K562 (cell line): ENCODE measurements at regions not wholly inside any gene's neighbourhood (a gene's known extent, or its start where the extent isn't known, plus 50 kb on each side); places are given as distances from the start of the nearest gene placed in this dataset.

Source experiments
- ATAC-seq: fragments of 200-7000 bp; cut with Tn5 transposase; 3 replicates; pipeline ENCODE4 v1.9.1; 2020; ENCODE audit warnings: moderate library complexity
- BruUV-seq: library from RNA; stranded (reverse); fragments of 400-500 nt; replicated peaks from 2 replicates; lab custom pipeline; 2021; lab: Mats Ljungman, UMichigan
- CTCF ChIA-PET: fragments of 300-600 bp; formaldehyde crosslinking; extraction: SDS; loops from one replicate; lab custom pipeline; 2021; ENCODE audit warnings: low intra/inter-chr PET ratio; lab: Yijun Ruan, JAX
- POLR2A ChIA-PET: fragments of 300-600, 350-650 bp; sonication (Branson Sonifier 250); formaldehyde crosslinking; extraction: SDS; loops from one replicate; lab custom pipeline; 2021; ENCODE audit warnings: antibody characterized with exemption, inconsistent platforms; lab: Yijun Ruan, JAX
- DNase-seq, 4 experiments: peaks; one replicate each; pipeline versions ENCODE4 v3.0.0 to v3.0.0-alpha.2; 2011 to 2018; ENCODE audit warnings: low spot score in 3 of 4, mixed read lengths in 3 of 4; ENCODE audit errors: extremely low read depth in 1 of 4
- FAIRE-seq: peaks from 2 replicates; lab custom pipeline; 2011; peaks lifted over from hg19 to GRCh38; lab: Jason Lieb, UNC
- H2AFZ ChIP-seq: 2 replicates; pipeline ENCODE4 v1.6.0; 2011; ENCODE audit warnings: low read depth, low read length, control low read depth, inconsistent platforms
- H3K27ac ChIP-seq: fragments of 200-600 bp; 3 replicates; pipeline ENCODE4 v1.8.0; 2011; ENCODE audit warnings: low read depth, mild to moderate bottlenecking, control low read depth, inconsistent platforms, low read length, moderate library complexity, mixed read lengths; ENCODE audit errors: extremely low read depth
- H3K27me3 ChIP-seq, 2 experiments: fragments of 300-600 bp in 1 of 2; 2 replicates in 1 of 2; 3 replicates in 1 of 2; pipeline versions ENCODE4 v1.6.0 to v1.8.0; 2011; ENCODE audit warnings: inconsistent platforms in 2 of 2, low read length in 2 of 2, mild to moderate bottlenecking in 1 of 2, mixed read lengths in 1 of 2, moderate library complexity in 1 of 2; ENCODE audit not compliant: control insufficient read depth in 2 of 2, insufficient read depth in 2 of 2
- H3K36me3 ChIP-seq: fragments of 300-600 bp; 3 replicates; pipeline ENCODE4 v1.8.0; 2011; ENCODE audit warnings: mild to moderate bottlenecking, low read length, inconsistent platforms; ENCODE audit not compliant: control insufficient read depth, insufficient read depth
- H3K4me1 ChIP-seq, 2 experiments: fragments of 200-600 bp in 1 of 2; replicated peaks in 1 of 2; 2 replicates in 1 of 2; 3 replicates in 1 of 2; pipeline versions ENCODE4 v1.5.1 to v1.8.0; 2011; ENCODE audit warnings: inconsistent platforms in 2 of 2, low read length in 2 of 2, mild to moderate bottlenecking in 1 of 2, mixed read lengths in 1 of 2, moderate library complexity in 1 of 2; ENCODE audit not compliant: control insufficient read depth in 2 of 2, insufficient read depth in 2 of 2
- H3K4me2 ChIP-seq: 2 replicates; pipeline ENCODE4 v1.6.1; 2011; ENCODE audit warnings: low read length, control low read depth, inconsistent platforms, mixed read lengths; ENCODE audit not compliant: insufficient read depth
- H3K4me3 ChIP-seq: fragments of 200-600 bp; sonication (generic), shearing (Covaris generic); 2 replicates; pipeline ENCODE4 v1.5.1; 2016; ENCODE audit warnings: control low read depth, inconsistent platforms
- H3K79me2 ChIP-seq: fragments of 200-600 bp; 3 replicates; pipeline ENCODE4 v1.8.0; 2011; ENCODE audit warnings: low read length, inconsistent platforms; ENCODE audit not compliant: control insufficient read depth, insufficient read depth
- H3K9ac ChIP-seq, 2 experiments: 2 replicates each; pipeline versions ENCODE4 v1.6.0 to v1.6.1; 2011; ENCODE audit warnings: low read depth in 2 of 2, low read length in 2 of 2, control low read depth in 1 of 2, inconsistent platforms in 1 of 2, mild to moderate bottlenecking in 1 of 2, mixed read lengths in 1 of 2; ENCODE audit not compliant: insufficient read depth in 1 of 2
- H3K9me1 ChIP-seq: one replicate; pipeline ENCODE4 v1.6.0; 2011; ENCODE audit warnings: inconsistent platforms, mild to moderate bottlenecking, low read length, moderate library complexity; ENCODE audit not compliant: control insufficient read depth, insufficient read depth
- H3K9me3 ChIP-seq: replicated peaks from 2 replicates; pipeline ENCODE4 v1.5.1; 2011; ENCODE audit warnings: low read depth, low read length, inconsistent platforms; ENCODE audit not compliant: control insufficient read depth, insufficient read depth
- H4K20me1 ChIP-seq: replicated peaks from 2 replicates; pipeline ENCODE4 v1.6.1; 2011; ENCODE audit warnings: low read length, inconsistent platforms, mixed read lengths; ENCODE audit not compliant: control insufficient read depth, insufficient read depth
- DPF2 ChIP-seq: fragments of 450-650 bp; IDR thresholded peaks from 2 replicates; pipeline ENCODE4 v1.6.1; 2016
- E2F4 ChIP-seq: sonication (generic); formaldehyde crosslinking; IDR thresholded peaks from 2 replicates; pipeline ENCODE4 v1.8.0; 2022; ENCODE audit warnings: mild to moderate bottlenecking, low read depth, missing genetic modification reagents
- ELF1 ChIP-seq: fragments of 200-800 bp; sonication (Bioruptor generic); IDR thresholded peaks from 2 replicates; pipeline ENCODE4 v1.6.1; 2016; ENCODE audit warnings: missing genetic modification characterization, missing compliant biosample characterization
- MAFG ChIP-seq: fragments of 450-650 bp; conservative IDR thresholded peaks from 2 replicates; pipeline ENCODE4 v1.6.1; 2016; ENCODE audit warnings: missing genetic modification characterization, missing compliant biosample characterization
- MAZ ChIP-seq, 2 experiments: fragments of 450-650 bp in 1 of 2; sonication (generic) in 1 of 2; formaldehyde crosslinking; IDR thresholded peaks in 1 of 2; conservative IDR thresholded peaks in 1 of 2; 2 replicates each; pipeline versions ENCODE4 v1.4.0 to v1.5.0; 2020; ENCODE audit warnings: mild to moderate bottlenecking in 1 of 2, missing genetic modification reagents in 1 of 2
- MCM5 ChIP-seq: fragments of 450-650 bp; IDR thresholded peaks from 2 replicates; pipeline ENCODE4 v1.6.1; 2016; ENCODE audit warnings: low read depth
- NFRKB ChIP-seq: fragments of 450-650 bp; IDR thresholded peaks from 2 replicates; pipeline ENCODE4 v1.6.1; 2016; ENCODE audit warnings: low read depth
- NR2C1 ChIP-seq, 2 experiments: fragments of 450-650 bp; IDR thresholded peaks; 2 replicates each; pipeline ENCODE4 v1.6.1; 2017; ENCODE audit warnings: mild to moderate bottlenecking in 2 of 2, antibody characterized with exemption in 1 of 2, inconsistent platforms in 1 of 2, missing compliant biosample characterization in 1 of 2, missing genetic modification characterization in 1 of 2
- POLR3G ChIP-seq: IDR thresholded peaks from 2 replicates; pipeline ENCODE4 v1.6.1; 2011; ENCODE audit not compliant: insufficient read length, insufficient replicate concordance; ENCODE audit errors: extremely low read depth
- SLC30A9 ChIP-seq: fragments of 250-450 bp; sonication (Bioruptor Pico); IDR thresholded peaks from 2 replicates; pipeline ENCODE4 v1.8.0; 2022; ENCODE audit warnings: mild to moderate bottlenecking, moderate library complexity
- SNIP1 ChIP-seq: fragments of 450-650 bp; IDR thresholded peaks from 2 replicates; pipeline ENCODE4 v1.7.1; 2017; ENCODE audit warnings: low read depth, mild to moderate bottlenecking
- TARDBP ChIP-seq: fragments of 450-650 bp; IDR thresholded peaks from 2 replicates; pipeline ENCODE4 v1.6.1; 2016
- U2AF1 ChIP-seq: fragments of 200-400 bp; formaldehyde crosslinking; optimal IDR thresholded peaks from 2 replicates; pipeline ENCODE3; 2017; ENCODE audit warnings: mild to moderate bottlenecking, low read depth, low read length, moderate library complexity
- ZBTB11 ChIP-seq, 3 experiments: fragments of 200-800 bp in 1 of 3; fragments of 250-450 bp in 1 of 3; fragments of 450-650 bp in 1 of 3; sonication (Bioruptor Pico) in 1 of 3; sonication (Bioruptor generic) in 1 of 3; formaldehyde crosslinking in 1 of 3; IDR thresholded peaks; 2 replicates each; pipeline versions ENCODE4 v1.6.1 to v1.8.0; 2016 to 2022; ENCODE audit warnings: mild to moderate bottlenecking in 2 of 3, missing genetic modification characterization in 2 of 3, missing compliant biosample characterization in 1 of 3, moderate library complexity in 1 of 3
- ZBTB17 ChIP-seq: fragments of 450-650 bp; formaldehyde crosslinking; IDR thresholded peaks from 2 replicates; pipeline ENCODE4 v1.4.0; 2020; ENCODE audit warnings: mild to moderate bottlenecking
- ZNF12 ChIP-seq: sonication (generic); formaldehyde crosslinking; IDR thresholded peaks from 2 replicates; pipeline ENCODE4 v1.4.0; 2020; ENCODE audit warnings: mild to moderate bottlenecking, missing genetic modification reagents
- ZNF146 ChIP-seq: IDR thresholded peaks from one replicate; pipeline ENCODE4 v1.6.1; 2018; ENCODE audit warnings: missing compliant biosample characterization; ENCODE audit not compliant: unreplicated experiment
- ZNF668 ChIP-seq: fragments of 250-450 bp; sonication (Bioruptor Pico); IDR thresholded peaks from 2 replicates; pipeline ENCODE4 v1.8.0; 2022; ENCODE audit warnings: mild to moderate bottlenecking, inconsistent platforms
- WGBS: fragments of 100-300 bp; shearing (Covaris generic); methylation state at CpG from one replicate; pipeline ENCODE4 v1.1.6; 2016; ENCODE audit warnings: low coverage, mixed read lengths; ENCODE audit not compliant: insufficient coverage; ENCODE audit errors: missing lambda C conversion rate; 5-methylcytosine and 5-hydroxymethylcytosine counted together
- in situ Hi-C: fragments of 300-500 bp; cut with MboI; formaldehyde crosslinking; loops from 4 replicates; pipeline ENCODE4 v1.15.0; 2018; ENCODE audit warnings: inconsistent platforms, mixed read lengths
- intact Hi-C: fragments of 100-400 bp; cut with micrococcal nuclease; formaldehyde crosslinking; loops from 2 replicates; pipeline ENCODE4 v1.14.2; 2022
- TF ChIP-seq, protein P1 (sequence below): fragments of 250-450 bp; sonication (Bioruptor Pico); IDR thresholded peaks from 2 replicates; pipeline ENCODE4 v1.5.0; 2021

DNA sequence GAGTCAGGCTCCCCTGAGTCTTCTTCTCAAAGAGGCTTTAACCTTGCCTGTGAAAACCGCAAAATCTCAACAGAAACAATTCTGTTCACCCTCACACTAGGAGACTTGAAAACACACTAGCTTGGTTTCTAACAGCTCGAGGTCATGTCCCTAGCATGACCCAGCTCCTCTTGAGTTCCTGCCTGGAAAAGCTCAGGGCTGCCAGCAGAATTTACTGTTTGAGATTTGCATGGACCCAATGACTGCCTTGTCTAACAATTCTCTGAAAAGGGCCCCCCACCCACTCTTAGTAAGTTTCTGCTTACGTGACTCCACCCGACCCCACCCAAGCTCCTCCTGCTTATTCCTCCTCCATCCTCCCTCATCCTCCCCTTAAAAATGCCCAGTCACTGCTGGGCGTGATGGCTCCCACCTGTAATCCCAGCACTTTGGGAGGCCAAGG is 85.1 kb upstream of the KMT2C start:
- H4K20me1 ChIP-seq = no peaks in the 10 kb centered on the region
- 10% methylated on average over 5 of the region's 5 CpGs for WGBS
- BruUV-seq = no TSS peak
- H3K9me3 ChIP-seq = 0 out of 2 replicates have a peak, but pooled peaks cover 2% of the 10 kb centered on the region
- no peaks in the 10 kb centered on the region for H3K9me1 ChIP-seq
- H3K36me3 ChIP-seq = no peaks in the 10 kb centered on the region
- H3K4me3 ChIP-seq = no peak overlapping the region
- DNase-seq = peak in 1 of 4 experiments; percentile 47
- H2AFZ ChIP-seq = no peak overlapping the region
- peaks cover 19 to 26% of the 10 kb centered on the region in 2 experiments; a peak in 4 of 5 replicates for H3K27me3 ChIP-seq
- peak; percentile 54 for ATAC-seq
- no peaks in the 10 kb centered on the region for H3K79me2 ChIP-seq
- in situ Hi-C loops (no loop called here), intact Hi-C loops (no loop called here)
- H3K27ac ChIP-seq = peak overlapping the region; percentile 27; the same call in 1 of the 3 replicates
- ChIA-PET POLR2A (interaction anchor here (1.1 kb wide), 1 partner anchor 24 kb away, joined by 3 read pairs; no protein-coding TSS in a partner anchor), CTCF (interaction anchor here (0.6 kb wide), 1 partner anchor 46 kb away, joined by 4 read pairs; no protein-coding TSS in a partner anchor)
- FAIRE-seq = peak; percentile 63
- peak overlapping the region; percentile 11 for H3K4me2 ChIP-seq
- peaks cover 14 to 21% of the 10 kb centered on the region in 2 experiments; a peak in 4 of 5 replicates for H3K4me1 ChIP-seq
- H3K9ac ChIP-seq = no peak overlapping the region
- TF ChIP-seq ZNF668 (CRISPR knock-in tag) (no peak), DPF2 (peak; percentile 59), ZBTB11 (CRISPR knock-in tag; IDR thresholded peaks at IDR 0.05) (no peak), ZBTB17 (no peak), MCM5 (no peak), SNIP1 (no peak), E2F4 (CRISPR knock-in tag) (no peak), NFRKB (no peak), ZNF146 (CRISPR knock-in tag) (no peak), TARDBP (no peak), U2AF1 (no peak), ELF1 (tag) (no peak), NR2C1 (IDR thresholded peaks at IDR 0.05) (no peak), NR2C1 (tag; IDR thresholded peaks at IDR 0.05) (0 out of 2 replicates have a peak, but pooled peaks have one; percentile 30), MAFG (tag) (no peak), ZNF12 (CRISPR knock-in tag) (no peak), POLR3G (no peak), SLC30A9 (CRISPR knock-in tag) (no peak), MAZ (CRISPR knock-in tag; conservative IDR thresholded peaks at IDR 0.05 in 1 of 2, IDR thresholded peaks at IDR 0.05 in 1 of 2) (no peak)
- TF ChIP-seq, protein P1, sequence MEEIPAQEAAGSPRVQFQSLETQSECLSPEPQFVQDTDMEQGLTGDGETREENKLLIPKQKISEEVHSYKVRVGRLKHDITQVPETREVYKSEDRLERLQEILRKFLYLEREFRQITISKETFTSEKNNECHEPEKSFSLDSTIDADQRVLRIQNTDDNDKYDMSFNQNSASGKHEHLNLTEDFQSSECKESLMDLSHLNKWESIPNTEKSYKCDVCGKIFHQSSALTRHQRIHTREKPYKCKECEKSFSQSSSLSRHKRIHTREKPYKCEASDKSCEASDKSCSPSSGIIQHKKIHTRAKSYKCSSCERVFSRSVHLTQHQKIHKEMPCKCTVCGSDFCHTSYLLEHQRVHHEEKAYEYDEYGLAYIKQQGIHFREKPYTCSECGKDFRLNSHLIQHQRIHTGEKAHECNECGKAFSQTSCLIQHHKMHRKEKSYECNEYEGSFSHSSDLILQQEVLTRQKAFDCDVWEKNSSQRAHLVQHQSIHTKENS (CRISPR knock-in tag) = no peak
